OCI-LY7 (cell line): ENCODE measurements at regions not wholly inside any gene's neighbourhood (a gene's known extent, or its start where the extent isn't known, plus 50 kb on each side); places are given as distances from the start of the nearest gene placed in this dataset.

Experiments
- BruUV-seq: library from RNA; stranded (reverse); fragments of 400-500 nt; replicated peaks from 2 replicates; lab custom pipeline; 2021; lab: Mats Ljungman, UMichigan
- CTCF ChIA-PET: fragments of 300-600 bp; sonication (Branson Sonifier 250); formaldehyde crosslinking; loops from one replicate; lab custom pipeline; 2022; ENCODE audit warnings: antibody characterized with exemption; ENCODE audit not compliant: unreplicated experiment; lab: Charles Lee
- POLR2A ChIA-PET: fragments of 300-600 bp; sonication (Branson Sonifier 250); formaldehyde crosslinking; loops from one replicate; lab custom pipeline; 2022; ENCODE audit warnings: antibody characterized with exemption; lab: Charles Lee
- DNase-seq: peaks from one replicate; pipeline ENCODE4 v3.0.0-alpha.2; 2015; ENCODE audit warnings: low spot score
- H2AFZ ChIP-seq: fragments of 200-600 bp; sonication (generic), shearing (Covaris generic); 2 replicates; pipeline ENCODE4 v1.6.1; 2014; ENCODE audit warnings: mild to moderate bottlenecking, antibody characterized with exemption, low read length, moderate library complexity
- H3K27ac ChIP-seq: fragments of 200-600 bp; sonication (generic); 2 replicates; pipeline ENCODE4 v1.5.1; 2014; ENCODE audit warnings: mixed run types, low read depth, mild to moderate bottlenecking, moderate library complexity, low read length, inconsistent platforms; ENCODE audit not compliant: poor library complexity, severe bottlenecking
- H3K36me3 ChIP-seq: fragments of 200-600 bp; sonication (generic); 2 replicates; pipeline ENCODE4 v1.6.1; 2014; ENCODE audit warnings: mild to moderate bottlenecking, antibody characterized with exemption, low read length, moderate library complexity, mixed read lengths; ENCODE audit not compliant: insufficient read depth
- H3K4me1 ChIP-seq: fragments of 200-600 bp; sonication (generic); 2 replicates; pipeline ENCODE4 v1.5.1; 2014; ENCODE audit warnings: mild to moderate bottlenecking, low read length; ENCODE audit not compliant: insufficient read depth, poor library complexity, severe bottlenecking
- H3K4me2 ChIP-seq: fragments of 200-600 bp; sonication (generic); 2 replicates; pipeline ENCODE4 v1.6.1; 2014; ENCODE audit warnings: mild to moderate bottlenecking, low read length
- H3K4me3 ChIP-seq: fragments of 200-600 bp; sonication (generic); 2 replicates; pipeline ENCODE4 v1.5.1; 2014; ENCODE audit warnings: mild to moderate bottlenecking, low read depth, low read length; ENCODE audit not compliant: poor library complexity, severe bottlenecking
- H3K79me2 ChIP-seq: fragments of 200-600 bp; sonication (generic); 2 replicates; pipeline ENCODE4 v1.6.1; 2016; ENCODE audit warnings: low read depth, mild to moderate bottlenecking, low read length, moderate library complexity, mixed read lengths; ENCODE audit not compliant: insufficient read depth
- H3K9me2 ChIP-seq: fragments of 200-600 bp; sonication (generic); 2 replicates; pipeline ENCODE4 v1.6.1; 2016; ENCODE audit warnings: mild to moderate bottlenecking, low read length, mixed read lengths; ENCODE audit not compliant: insufficient read depth
- H3K9me3 ChIP-seq: fragments of 200-600 bp; sonication (generic); 2 replicates; pipeline ENCODE4 v1.6.1; 2014; ENCODE audit warnings: mild to moderate bottlenecking, mixed run types, low read length, mixed read lengths
- H4K20me1 ChIP-seq: fragments of 200-600 bp; sonication (generic); 2 replicates; pipeline ENCODE4 v1.6.1; 2014; ENCODE audit warnings: mild to moderate bottlenecking, antibody characterized with exemption, low read length, moderate library complexity, mixed read lengths; ENCODE audit not compliant: insufficient read depth
- EZH2phosphoT487 ChIP-seq: fragments of 200-600 bp; sonication (generic); IDR thresholded peaks from 2 replicates; pipeline ENCODE4 v1.6.1; 2018; ENCODE audit warnings: low read depth, borderline replicate concordance, mild to moderate bottlenecking, mixed run types, antibody characterized with exemption, low read length, moderate library complexity, mixed read lengths
- intact Hi-C: fragments of 100-400 bp; cut with micrococcal nuclease; formaldehyde crosslinking; loops from one replicate; pipeline ENCODE4 v1.10.0; 2022; ENCODE audit not compliant: unreplicated experiment
- TF ChIP-seq, protein P1 (sequence below): fragments of 200-600 bp; sonication (generic); conservative IDR thresholded peaks from 2 replicates; pipeline ENCODE4 v1.5.1; 2014; ENCODE audit warnings: mild to moderate bottlenecking, antibody characterized with exemption, low read length, moderate library complexity, mixed read lengths

DNA sequence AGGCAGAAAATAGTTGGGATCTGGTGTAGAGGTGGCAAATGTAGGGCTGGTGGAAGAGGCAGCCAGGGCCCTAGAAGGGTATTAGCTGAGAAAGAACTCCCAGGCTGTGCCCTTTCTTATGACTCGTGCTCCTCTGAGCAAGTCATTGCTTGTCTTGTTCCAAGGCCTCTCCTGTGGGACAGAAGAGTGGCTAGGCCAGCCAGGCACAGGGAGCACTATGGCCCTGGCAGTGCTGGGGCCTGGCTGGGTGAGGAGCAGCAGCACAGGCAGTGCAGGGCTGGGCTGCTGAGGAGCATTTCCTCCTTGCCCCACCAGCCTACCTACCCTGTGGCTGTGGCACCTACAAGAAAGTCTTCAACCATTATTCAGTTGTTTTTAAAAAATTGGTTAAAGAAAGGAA, 298.5 kb upstream of the NR3C2 start:
- Histone ChIP-seq H3K4me2 (no peak overlapping the region), H3K79me2 (no peaks in the 10 kb centered on the region), H3K27ac (no peak overlapping the region), H3K4me3 (no peak overlapping the region), H3K4me1 (no peaks in the 10 kb centered on the region), H3K9me3 (no peaks in the 10 kb centered on the region), H2AFZ (no peak overlapping the region), H3K9me2 (no peaks in the 10 kb centered on the region), H4K20me1 (no peaks in the 10 kb centered on the region), H3K36me3 (no peaks in the 10 kb centered on the region)
- no TSS peak for BruUV-seq
- ChIA-PET POLR2A (no interaction called here), CTCF (no interaction called here)
- intact Hi-C loops: no loop called here
- TF ChIP-seq, protein P1, sequence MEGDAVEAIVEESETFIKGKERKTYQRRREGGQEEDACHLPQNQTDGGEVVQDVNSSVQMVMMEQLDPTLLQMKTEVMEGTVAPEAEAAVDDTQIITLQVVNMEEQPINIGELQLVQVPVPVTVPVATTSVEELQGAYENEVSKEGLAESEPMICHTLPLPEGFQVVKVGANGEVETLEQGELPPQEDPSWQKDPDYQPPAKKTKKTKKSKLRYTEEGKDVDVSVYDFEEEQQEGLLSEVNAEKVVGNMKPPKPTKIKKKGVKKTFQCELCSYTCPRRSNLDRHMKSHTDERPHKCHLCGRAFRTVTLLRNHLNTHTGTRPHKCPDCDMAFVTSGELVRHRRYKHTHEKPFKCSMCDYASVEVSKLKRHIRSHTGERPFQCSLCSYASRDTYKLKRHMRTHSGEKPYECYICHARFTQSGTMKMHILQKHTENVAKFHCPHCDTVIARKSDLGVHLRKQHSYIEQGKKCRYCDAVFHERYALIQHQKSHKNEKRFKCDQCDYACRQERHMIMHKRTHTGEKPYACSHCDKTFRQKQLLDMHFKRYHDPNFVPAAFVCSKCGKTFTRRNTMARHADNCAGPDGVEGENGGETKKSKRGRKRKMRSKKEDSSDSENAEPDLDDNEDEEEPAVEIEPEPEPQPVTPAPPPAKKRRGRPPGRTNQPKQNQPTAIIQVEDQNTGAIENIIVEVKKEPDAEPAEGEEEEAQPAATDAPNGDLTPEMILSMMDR: no peak
- no peak for TF ChIP-seq EZH2phosphoT487
- DNase-seq: no peak

DNA sequence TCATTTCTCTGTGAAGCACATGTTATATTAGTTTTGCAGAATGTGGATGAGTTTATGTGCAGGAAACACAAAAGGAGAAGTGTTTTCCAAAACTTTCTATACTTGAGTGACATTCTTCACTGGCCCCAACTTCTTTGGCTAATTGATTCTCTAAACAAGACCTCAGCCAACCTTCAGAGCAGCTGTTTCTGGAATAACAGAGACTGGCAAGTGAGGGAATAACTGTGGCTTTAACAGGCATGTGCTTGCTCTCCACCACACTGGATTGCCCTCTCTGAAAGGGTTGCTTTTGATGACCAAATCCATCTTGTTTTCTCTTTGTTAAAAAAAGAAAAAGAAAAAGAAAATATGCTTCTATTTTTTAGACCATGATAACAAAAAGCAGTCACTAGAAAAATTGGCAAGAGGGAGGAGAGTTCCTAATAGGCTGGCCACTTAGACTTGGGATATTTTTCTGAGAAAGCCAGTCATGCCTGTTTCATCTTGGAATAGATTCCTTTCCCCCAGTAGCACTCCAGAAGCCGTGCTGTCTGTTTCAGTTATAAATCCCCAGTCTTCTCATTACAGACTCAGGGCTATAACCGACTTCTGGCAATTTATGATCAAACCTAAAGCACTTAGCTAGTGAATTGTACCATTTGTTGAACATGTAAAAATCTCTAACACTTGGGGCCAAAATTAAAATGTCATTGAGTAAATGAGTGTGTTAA, 295.0 kb upstream of the NR3C2 start:
- TF ChIP-seq EZH2phosphoT487: no peak
- TF ChIP-seq, protein P1: no peak
- H3K4me1 ChIP-seq: no peaks in the 10 kb centered on the region
- H3K9me3 ChIP-seq: no peaks in the 10 kb centered on the region
- no peak overlapping the region for H2AFZ ChIP-seq
- BruUV-seq: no TSS peak
- CTCF ChIA-PET: no interaction called here
- H3K27ac ChIP-seq: no peak overlapping the region
- no peaks in the 10 kb centered on the region for H4K20me1 ChIP-seq
- H3K9me2 ChIP-seq: no peaks in the 10 kb centered on the region
- no peak overlapping the region for H3K4me3 ChIP-seq
- no peaks in the 10 kb centered on the region for H3K79me2 ChIP-seq
- intact Hi-C loops: no loop called here
- DNase-seq: no peak
- H3K4me2 ChIP-seq: no peak overlapping the region
- H3K36me3 ChIP-seq: no peaks in the 10 kb centered on the region
- POLR2A ChIA-PET: interaction anchor here (0.6 kb wide), 1 partner anchor 148 kb away, joined by 4 read pairs; no protein-coding TSS in a partner anchor

DNA sequence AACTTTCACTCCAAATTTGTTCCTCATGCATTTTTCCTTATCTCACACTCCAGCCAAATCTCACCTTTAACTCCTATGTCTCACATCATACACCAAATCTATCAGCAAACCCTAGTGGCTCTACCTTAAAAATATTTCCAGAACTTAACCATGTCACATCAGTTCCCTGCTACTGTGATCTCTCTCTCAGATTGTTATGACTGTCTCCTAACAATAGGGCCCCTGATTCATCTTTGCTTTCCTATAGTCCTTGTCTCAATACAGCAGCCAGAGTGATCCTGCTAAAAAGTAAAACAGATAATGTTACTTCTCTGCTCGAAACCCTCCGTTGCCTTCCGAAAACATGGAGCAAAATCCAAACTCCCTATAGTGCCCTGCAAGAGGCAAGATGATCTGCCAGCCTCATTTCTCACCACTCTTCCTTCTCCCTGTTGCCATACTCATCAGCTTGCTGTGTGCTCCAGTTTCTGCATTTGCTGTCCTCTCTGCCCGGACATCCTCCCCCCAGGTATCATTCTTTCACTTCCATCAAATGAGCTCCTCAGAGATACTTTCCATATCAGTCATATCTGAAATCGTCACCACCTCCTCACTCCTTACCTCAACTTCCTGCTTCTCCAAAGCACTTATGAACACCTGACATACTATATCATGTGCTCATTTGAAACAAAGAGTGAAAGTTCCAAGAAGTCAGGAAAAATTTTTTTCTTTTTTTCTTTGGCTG, 293.4 kb upstream of the NR3C2 start:
- POLR2A ChIA-PET: interaction anchor here (0.6 kb wide), 1 partner anchor 468 kb away, joined by 9 read pairs; no protein-coding TSS in a partner anchor
- Histone ChIP-seq H3K4me2 (no peak overlapping the region), H3K4me1 (no peaks in the 10 kb centered on the region), H2AFZ (no peak overlapping the region), H3K4me3 (no peak overlapping the region), H3K79me2 (no peaks in the 10 kb centered on the region), H4K20me1 (no peaks in the 10 kb centered on the region), H3K9me3 (no peaks in the 10 kb centered on the region), H3K9me2 (no peaks in the 10 kb centered on the region), H3K36me3 (no peaks in the 10 kb centered on the region), H3K27ac (no peak overlapping the region)
- no peak for DNase-seq
- CTCF ChIA-PET: no interaction called here
- BruUV-seq: no TSS peak
- intact Hi-C loops: no loop called here
- TF ChIP-seq EZH2phosphoT487: no peak
- TF ChIP-seq, protein P1: no peak
